H9 (cell line): ENCODE measurements at regions not wholly inside any gene's neighbourhood (a gene's known extent, or its start where the extent isn't known, plus 50 kb on each side); places are given as distances from the start of the nearest gene placed in this dataset.

Source experiments
- DNase-seq: peaks from one replicate; pipeline ENCODE4 v3.0.0-alpha.2; 2017
- H2AFZ ChIP-seq: one replicate; pipeline ENCODE4 v1.6.1; 2013; ENCODE audit warnings: mild to moderate bottlenecking, low read length, control low read depth, moderate library complexity
- H2AK5ac ChIP-seq: 2 replicates; pipeline ENCODE4 v1.6.1; 2013; ENCODE audit warnings: low read length, control low read depth, mixed read lengths; ENCODE audit not compliant: insufficient read length
- H2BK120ac ChIP-seq: one replicate; pipeline ENCODE4 v1.6.1; 2013; ENCODE audit warnings: low read depth, mild to moderate bottlenecking, low read length, control low read depth, inconsistent platforms; ENCODE audit not compliant: poor library complexity, severe bottlenecking
- H2BK12ac ChIP-seq: 2 replicates; pipeline ENCODE4 v1.6.1; 2013; ENCODE audit warnings: low read length, control low read depth, mixed read lengths, low read depth; ENCODE audit not compliant: insufficient read length
- H2BK15ac ChIP-seq: 2 replicates; pipeline ENCODE4 v1.6.1; 2013; ENCODE audit warnings: low read depth, low read length, control low read depth
- H2BK20ac ChIP-seq: one replicate; pipeline ENCODE4 v1.6.1; 2013; ENCODE audit warnings: low read depth, mild to moderate bottlenecking, low read length, control low read depth, inconsistent platforms; ENCODE audit not compliant: poor library complexity, severe bottlenecking
- H2BK5ac ChIP-seq: 2 replicates; pipeline ENCODE4 v1.6.1; 2013; ENCODE audit warnings: low read length, control low read depth, mixed read lengths; ENCODE audit not compliant: insufficient read length
- H3K14ac ChIP-seq: 2 replicates; pipeline ENCODE4 v1.6.1; 2013; ENCODE audit warnings: low read length, control low read depth; ENCODE audit not compliant: insufficient read depth
- H3K18ac ChIP-seq: 2 replicates; pipeline ENCODE4 v1.6.1; 2013; ENCODE audit warnings: low read depth, mild to moderate bottlenecking, mixed read lengths, low read length, control low read depth; ENCODE audit not compliant: insufficient read length
- H3K23ac ChIP-seq: 2 replicates; pipeline ENCODE4 v1.6.1; 2013; ENCODE audit warnings: low read length, control low read depth, mixed read lengths, low read depth; ENCODE audit not compliant: insufficient read length
- H3K23me2 ChIP-seq: 2 replicates; pipeline ENCODE4 v1.6.1; 2013; ENCODE audit warnings: low read depth, mild to moderate bottlenecking, mixed read lengths, low read length, control low read depth; ENCODE audit not compliant: insufficient read length, poor library complexity, severe bottlenecking
- H3K27ac ChIP-seq: 2 replicates; pipeline ENCODE4 v1.5.1; 2013; ENCODE audit warnings: low read length, control low read depth, mixed read lengths, low read depth; ENCODE audit not compliant: insufficient read length
- H3K27me3 ChIP-seq: 2 replicates; pipeline ENCODE4 v1.6.1; 2013; ENCODE audit warnings: low read length, control low read depth, inconsistent platforms; ENCODE audit not compliant: insufficient read depth
- H3K4ac ChIP-seq: 2 replicates; pipeline ENCODE4 v1.6.1; 2013; ENCODE audit warnings: low read depth, mild to moderate bottlenecking, control low read depth, inconsistent platforms, low read length, moderate library complexity
- H3K4me1 ChIP-seq: 2 replicates; pipeline ENCODE4 v1.6.1; 2013; ENCODE audit warnings: low read length, control low read depth, inconsistent platforms; ENCODE audit not compliant: insufficient read depth
- H3K4me2 ChIP-seq: 2 replicates; pipeline ENCODE4 v1.6.1; 2013; ENCODE audit warnings: low read length, control low read depth, mixed read lengths; ENCODE audit not compliant: insufficient read length, insufficient read depth
- H3K56ac ChIP-seq: 2 replicates; pipeline ENCODE4 v1.6.1; 2013; ENCODE audit warnings: low read depth, mild to moderate bottlenecking, mixed read lengths, low read length, control low read depth; ENCODE audit not compliant: insufficient read length
- H3K79me1 ChIP-seq: 2 replicates; pipeline ENCODE4 v1.6.1; 2013; ENCODE audit warnings: low read depth, mild to moderate bottlenecking, moderate library complexity, low read length, control low read depth, inconsistent platforms; ENCODE audit not compliant: insufficient read depth, poor library complexity, severe bottlenecking
- H3K79me2 ChIP-seq: 2 replicates; pipeline ENCODE4 v1.6.1; 2013; ENCODE audit warnings: low read length, control low read depth, inconsistent platforms; ENCODE audit not compliant: insufficient read depth
- H3K9ac ChIP-seq: 2 replicates; pipeline ENCODE4 v1.6.1; 2013; ENCODE audit warnings: low read length, control low read depth, mixed read lengths; ENCODE audit not compliant: insufficient read length; ENCODE audit errors: extremely low read depth
- H3K9me3 ChIP-seq: one replicate; pipeline ENCODE4 v1.6.1; 2013; ENCODE audit warnings: low read depth, low read length, inconsistent platforms; ENCODE audit not compliant: control insufficient read depth
- H3T11ph ChIP-seq: one replicate; pipeline ENCODE4 v1.6.1; 2013; ENCODE audit warnings: mild to moderate bottlenecking, low read length, control low read depth, inconsistent platforms
- H4K20me1 ChIP-seq: one replicate; pipeline ENCODE4 v1.6.1; 2013; ENCODE audit not compliant: control insufficient read depth, insufficient read length, insufficient read depth
- H4K5ac ChIP-seq: 2 replicates; pipeline ENCODE4 v1.6.1; 2013; ENCODE audit warnings: low read depth, mild to moderate bottlenecking, mixed read lengths, low read length, control low read depth; ENCODE audit not compliant: insufficient read length
- H4K8ac ChIP-seq: replicated peaks from 2 replicates; pipeline ENCODE4 v1.6.1; 2013; ENCODE audit warnings: low read length, control low read depth, mixed read lengths, low read depth; ENCODE audit not compliant: insufficient read length
- H4K91ac ChIP-seq: 2 replicates; pipeline ENCODE4 v1.6.1; 2013; ENCODE audit warnings: low read depth, mild to moderate bottlenecking, moderate library complexity, mixed read lengths, low read length, control low read depth; ENCODE audit not compliant: insufficient read length
- H3K27ac Mint-ChIP-seq, 3 experiments: 2 replicates in 2 of 3; 3 replicates in 1 of 3; pipeline ENCODE4 v1.8.0; 2020 to 2021; ENCODE audit warnings: mixed read lengths in 3 of 3, mild to moderate bottlenecking in 1 of 3, moderate library complexity in 1 of 3
- H3K27me3 Mint-ChIP-seq: 2 replicates; pipeline ENCODE4 v1.8.0; 2021; ENCODE audit warnings: low read depth, mild to moderate bottlenecking, moderate library complexity, mixed read lengths
- H3K36me3 Mint-ChIP-seq, 3 experiments: 2 replicates in 2 of 3; 3 replicates in 1 of 3; pipeline ENCODE4 v1.8.0; 2020 to 2021; ENCODE audit warnings: low read depth in 3 of 3, mixed read lengths in 3 of 3; ENCODE audit not compliant: insufficient read depth in 1 of 3
- H3K4me1 Mint-ChIP-seq, 2 experiments: 2 replicates each; pipeline ENCODE4 v1.8.0; 2020; ENCODE audit warnings: mixed read lengths in 2 of 2
- H3K4me3 Mint-ChIP-seq, 2 experiments: 2 replicates in 1 of 2; 3 replicates in 1 of 2; pipeline ENCODE4 v1.8.0; 2020 to 2021; ENCODE audit warnings: mild to moderate bottlenecking in 2 of 2, mixed read lengths in 2 of 2, moderate library complexity in 1 of 2
- H3K9me3 Mint-ChIP-seq, 2 experiments: 2 replicates in 1 of 2; 3 replicates in 1 of 2; pipeline ENCODE4 v1.8.0; 2020; ENCODE audit warnings: mild to moderate bottlenecking in 2 of 2, mixed read lengths in 2 of 2, moderate library complexity in 1 of 2
- WGBS: extraction: QIAGEN DNeasy Blood & Tissue Kit; methylation state at CpG from one replicate; pipeline ENCODE4 v1.1.7; 2013; ENCODE audit warnings: missing lambda C conversion rate, low lambda C conversion rate, mixed read lengths; ENCODE audit not compliant: insufficient read length; ENCODE audit errors: extremely low coverage; 5-methylcytosine and 5-hydroxymethylcytosine counted together
- TF ChIP-seq, protein P1 (sequence below): fragments of 200-600 bp; sonication (generic); conservative IDR thresholded peaks from 3 replicates; pipeline ENCODE4 v1.8.0; 2021; ENCODE audit warnings: antibody characterized with exemption, mild to moderate bottlenecking

DNA sequence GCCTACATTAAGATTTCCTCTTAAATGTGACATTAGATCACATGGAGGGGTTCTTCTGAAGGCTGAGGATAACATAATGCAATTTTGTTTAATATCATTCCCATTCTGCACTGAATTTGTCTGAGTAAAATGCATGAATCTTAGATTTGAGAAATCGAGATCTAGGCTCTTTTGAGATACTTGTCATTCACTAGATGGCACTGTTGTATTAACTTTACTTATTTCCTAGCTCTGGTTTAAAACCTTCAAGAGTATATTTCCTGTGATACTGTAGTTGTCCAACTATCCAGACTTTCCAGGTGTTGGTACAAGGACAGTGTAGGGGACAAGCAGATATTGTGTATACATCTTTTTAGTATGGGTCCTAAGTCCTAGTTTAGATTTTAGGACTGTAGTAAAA, 91.7 kb upstream of the SEL1L start:
- Mint-ChIP-seq H3K36me3 (no peaks in the 10 kb centered on the region), H3K4me1 (no peaks in the 10 kb centered on the region), H3K27me3 (peaks cover 3% of the 10 kb centered on the region; the same call in 1 of the 2 replicates), H3K9me3 (0 out of 5 replicates have a peak, but pooled peaks cover 0 to 3% of the 10 kb centered on the region in 2 experiments), H3K27ac (no peak overlapping the region), H3K4me3 (no peak overlapping the region)
- Histone ChIP-seq H3K79me1 (no peaks in the 10 kb centered on the region), H2BK5ac (no peak overlapping the region), H3K79me2 (no peaks in the 10 kb centered on the region), H3K4ac (no peak overlapping the region), H3K27ac (no peak overlapping the region), H3K9me3 (no peaks in the 10 kb centered on the region), H3T11ph (no peak overlapping the region), H3K18ac (no peak overlapping the region), H2AFZ (no peak overlapping the region), H4K8ac (no peak overlapping the region), H2BK20ac (no peak overlapping the region), H2AK5ac (no peak overlapping the region), H4K20me1 (no peaks in the 10 kb centered on the region), H3K23ac (no peak overlapping the region), H3K4me2 (no peak overlapping the region), H2BK120ac (no peak overlapping the region), H3K14ac (no peak overlapping the region), H2BK15ac (no peak overlapping the region), H3K4me1 (no peaks in the 10 kb centered on the region), H3K56ac (no peak overlapping the region), H4K5ac (no peak overlapping the region), H3K27me3 (no peaks in the 10 kb centered on the region), H2BK12ac (no peak overlapping the region), H3K9ac (no peak overlapping the region), H4K91ac (no peak overlapping the region), H3K23me2 (no peaks in the 10 kb centered on the region)
- no CpG with 5 or more reads among the region's 1 CpG for WGBS
- TF ChIP-seq, protein P1, sequence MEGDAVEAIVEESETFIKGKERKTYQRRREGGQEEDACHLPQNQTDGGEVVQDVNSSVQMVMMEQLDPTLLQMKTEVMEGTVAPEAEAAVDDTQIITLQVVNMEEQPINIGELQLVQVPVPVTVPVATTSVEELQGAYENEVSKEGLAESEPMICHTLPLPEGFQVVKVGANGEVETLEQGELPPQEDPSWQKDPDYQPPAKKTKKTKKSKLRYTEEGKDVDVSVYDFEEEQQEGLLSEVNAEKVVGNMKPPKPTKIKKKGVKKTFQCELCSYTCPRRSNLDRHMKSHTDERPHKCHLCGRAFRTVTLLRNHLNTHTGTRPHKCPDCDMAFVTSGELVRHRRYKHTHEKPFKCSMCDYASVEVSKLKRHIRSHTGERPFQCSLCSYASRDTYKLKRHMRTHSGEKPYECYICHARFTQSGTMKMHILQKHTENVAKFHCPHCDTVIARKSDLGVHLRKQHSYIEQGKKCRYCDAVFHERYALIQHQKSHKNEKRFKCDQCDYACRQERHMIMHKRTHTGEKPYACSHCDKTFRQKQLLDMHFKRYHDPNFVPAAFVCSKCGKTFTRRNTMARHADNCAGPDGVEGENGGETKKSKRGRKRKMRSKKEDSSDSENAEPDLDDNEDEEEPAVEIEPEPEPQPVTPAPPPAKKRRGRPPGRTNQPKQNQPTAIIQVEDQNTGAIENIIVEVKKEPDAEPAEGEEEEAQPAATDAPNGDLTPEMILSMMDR = peak; percentile 73
- no peak for DNase-seq
